ENCODE measurements at regions not wholly inside any gene's neighbourhood (a gene's known extent, or its start where the extent isn't known, plus 50 kb on each side); places are given as distances from the start of the nearest gene placed in this dataset.
"Not testable (repeated sequence)": the region's sequence is repeated elsewhere in the genome, so short reads cannot be mapped to it uniquely, and the experiment has no call there.

DNA sequence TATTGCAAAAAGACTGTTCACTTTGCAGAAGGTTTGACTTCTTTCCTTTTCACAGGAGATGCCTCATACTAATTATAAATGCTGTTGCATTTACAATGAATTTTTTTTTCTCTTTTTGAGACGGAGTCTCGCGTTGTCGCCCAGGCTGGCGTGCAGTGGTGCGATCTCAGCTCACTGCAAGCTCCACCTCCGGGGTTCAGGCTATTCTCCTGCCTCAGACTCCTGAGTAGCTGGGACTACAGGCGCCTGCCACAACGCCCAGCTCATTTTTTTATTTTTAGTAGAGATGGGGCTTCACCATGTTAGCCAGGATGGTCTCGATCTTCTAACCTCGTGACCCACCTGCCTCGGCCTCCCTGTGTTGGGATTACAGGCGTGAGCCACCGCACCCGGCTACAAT lies 290.5 kb upstream of the GATB start:
- not testable (repeated sequence) for DNase-seq

DNA sequence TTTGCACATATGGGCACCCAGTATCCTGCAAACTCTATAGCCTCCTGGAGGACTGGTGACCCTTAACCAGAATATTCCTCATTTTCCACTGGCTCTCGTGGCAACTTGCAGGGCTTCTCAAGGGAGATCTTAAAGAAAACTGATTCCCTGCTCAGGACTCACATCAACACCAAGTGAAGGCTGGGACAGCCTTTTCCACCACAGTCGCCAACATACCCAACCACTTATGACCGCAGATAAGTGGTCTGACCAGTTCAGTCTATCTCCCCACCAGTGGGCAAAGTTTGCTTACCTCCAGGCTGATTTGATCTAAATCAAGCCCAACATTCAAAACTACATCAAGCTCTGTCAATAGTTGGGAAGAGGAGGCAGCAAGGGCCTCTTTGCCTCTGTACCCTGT lies 289.3 kb upstream of the GATB start:
- no peak for DNase-seq

DNA sequence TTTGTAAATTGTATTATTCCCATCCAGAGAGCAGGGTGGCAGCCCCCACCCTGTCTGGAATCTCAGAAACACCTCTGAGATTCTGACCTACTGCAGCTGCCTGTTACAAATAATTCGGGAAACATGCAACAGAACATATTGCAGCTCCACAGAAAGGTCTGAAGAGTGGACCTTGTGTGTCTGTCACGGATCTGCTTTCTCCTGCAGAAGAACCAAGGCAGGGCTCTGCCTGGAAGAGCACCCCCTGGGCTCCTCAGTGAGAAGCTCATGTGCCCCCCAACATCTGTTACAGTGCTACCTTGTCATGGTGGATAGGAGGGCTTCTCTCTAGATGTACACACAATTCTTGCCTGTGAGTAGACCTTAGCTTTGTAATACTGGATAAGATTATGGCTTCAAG lies 286.6 kb upstream of the GATB start:
- DNase-seq: no peak

GRCh38 chr4:152045807-152046571 lies 285.2 kb upstream of the GATB start:
- peak; percentile 65 for DNase-seq

- DNase-seq: no peak
These were observed 284.6 kb upstream of the GATB start for GRCh38 chr4:152045449-152045806.

DNA sequence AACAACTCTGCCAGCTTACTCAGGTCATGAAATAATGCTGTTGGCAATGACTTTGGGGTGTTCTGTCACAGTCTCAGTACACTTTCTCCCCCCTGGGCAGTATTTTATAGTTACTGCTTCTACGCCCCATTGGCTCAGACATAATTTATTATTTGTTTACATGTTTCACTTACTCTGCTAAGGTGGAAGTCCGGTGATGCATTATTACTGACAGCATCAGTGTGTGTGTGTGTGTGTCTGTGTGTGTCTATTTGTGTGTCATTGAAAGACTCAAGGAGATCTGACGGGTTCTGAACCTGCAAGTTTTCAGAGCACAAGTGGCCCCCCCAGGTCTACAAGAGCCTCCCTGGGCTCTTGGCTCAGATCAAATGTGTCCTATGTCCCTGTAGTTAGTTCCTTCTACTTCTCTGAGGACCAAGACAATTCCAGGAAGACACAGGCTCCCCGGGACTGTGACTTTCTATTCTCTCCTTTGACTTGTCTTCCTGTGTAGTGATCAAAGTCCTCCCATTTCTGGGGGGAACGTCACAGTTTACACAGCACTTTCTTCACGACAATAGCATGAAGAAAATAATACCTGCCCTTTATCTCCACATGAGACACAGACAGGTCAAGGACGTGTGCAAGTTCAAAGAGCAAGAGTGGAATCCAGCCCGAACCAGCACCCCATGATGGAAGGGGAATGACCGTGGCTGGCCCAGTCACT lies 283.7 kb upstream of the GATB start:
- no peak for DNase-seq

DNA sequence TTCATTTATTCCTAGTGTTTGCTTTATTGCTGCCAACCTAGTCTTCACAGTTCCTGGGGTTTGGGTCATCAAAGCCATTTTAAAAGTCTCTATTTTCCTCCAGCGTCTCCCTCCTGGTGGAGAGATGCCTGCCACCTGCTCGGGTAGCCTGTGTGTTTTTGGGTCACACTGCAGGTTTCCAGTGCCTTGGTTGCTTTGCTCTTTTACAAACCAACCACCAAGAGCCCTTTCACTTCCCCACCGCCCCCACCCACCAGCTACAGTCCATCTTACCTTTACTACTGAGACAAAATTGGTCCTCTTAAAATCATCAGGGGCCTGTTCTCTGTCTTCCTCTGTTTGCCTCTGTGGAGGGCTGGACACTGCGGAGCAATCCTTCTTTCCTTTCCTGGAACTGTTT lies 280.5 kb upstream of the GATB start:
- DNase-seq: no peak

- DNase-seq: no peak
These were observed 278.9 kb upstream of the GATB start for GRCh38 chr4:152039691-152040090.

DNA sequence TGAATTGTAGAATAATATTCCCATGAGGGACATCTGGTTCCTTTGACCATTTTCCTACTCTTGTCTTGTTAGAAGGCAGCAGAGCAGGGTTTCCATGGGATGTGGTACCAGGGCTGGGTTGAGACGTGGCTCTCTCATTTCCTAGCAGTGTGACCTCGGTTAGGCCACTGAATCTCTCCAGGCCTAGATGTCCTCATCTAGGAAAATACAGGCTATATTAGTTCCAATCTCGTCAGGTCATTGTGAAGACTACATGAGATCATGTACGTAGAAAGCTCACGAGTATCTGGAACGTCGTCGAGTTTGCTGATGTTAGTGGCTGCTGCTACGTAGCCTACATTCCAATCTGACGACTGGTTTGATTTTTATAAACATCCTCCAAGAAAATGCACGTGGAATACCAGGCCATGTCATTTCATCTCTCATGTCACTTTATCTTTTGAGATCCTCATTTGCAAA lies 278.2 kb upstream of the GATB start:
- no peak for DNase-seq

- no peak for DNase-seq
These were observed 277.4 kb upstream of the GATB start for GRCh38 chr4:152038238-152038637.

GRCh38 chr4:152037435-152037834 lies 276.6 kb upstream of the GATB start:
- no peak for DNase-seq

DNA sequence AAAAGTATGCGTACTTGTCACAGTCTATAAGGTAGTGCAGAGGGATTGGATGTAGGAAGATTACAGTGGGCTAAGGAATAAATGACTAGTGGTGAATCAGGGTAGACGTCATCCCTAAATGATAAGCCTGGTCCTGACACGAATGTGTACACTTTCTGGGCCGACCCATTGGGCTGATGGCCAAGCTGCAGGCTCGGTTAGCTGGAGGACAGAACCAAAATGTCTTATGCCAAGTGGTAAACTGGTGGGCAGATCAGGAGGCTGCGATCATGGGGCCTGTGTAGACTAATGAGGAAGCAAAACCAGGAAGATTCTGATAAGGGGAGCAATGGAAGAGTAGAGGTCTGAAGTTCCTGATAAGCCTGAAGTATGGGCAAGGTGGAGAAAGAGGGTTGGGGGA lies 272.8 kb upstream of the GATB start:
- DNase-seq: no peak

- DNase-seq: no peak
These were observed 271.9 kb upstream of the GATB start for GRCh38 chr4:152032722-152033131.

GRCh38 chr4:152029631-152030030 lies 268.8 kb upstream of the GATB start:
- no peak for DNase-seq

- no peak for DNase-seq
These were observed 267.3 kb upstream of the GATB start for GRCh38 chr4:152028131-152028530.

GRCh38 chr4:152024881-152025280 lies 264.1 kb upstream of the GATB start:
- DNase-seq: no peak

- no peak for DNase-seq
These were observed 262.9 kb upstream of the GATB start for GRCh38 chr4:152023674-152024073.

DNA sequence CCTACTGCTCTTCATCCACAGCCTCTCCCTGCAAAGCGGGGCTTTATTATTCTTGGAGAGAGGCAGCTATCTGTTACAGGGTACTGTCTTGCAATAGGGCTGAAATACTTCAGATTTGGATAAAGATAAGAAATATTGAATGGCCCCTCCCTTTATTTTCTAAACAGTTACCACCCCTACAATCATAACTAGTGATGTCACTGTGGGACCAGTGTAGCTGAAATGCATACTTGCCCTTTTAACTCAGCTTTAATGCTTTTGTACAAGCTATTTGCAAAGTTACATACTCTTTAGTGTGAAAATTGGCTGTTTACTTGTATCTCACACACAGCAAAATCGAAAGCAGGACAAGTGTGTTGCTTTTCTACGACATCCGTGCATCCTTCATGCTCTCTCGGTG lies 261.7 kb upstream of the GATB start:
- DNase-seq: no peak

DNA sequence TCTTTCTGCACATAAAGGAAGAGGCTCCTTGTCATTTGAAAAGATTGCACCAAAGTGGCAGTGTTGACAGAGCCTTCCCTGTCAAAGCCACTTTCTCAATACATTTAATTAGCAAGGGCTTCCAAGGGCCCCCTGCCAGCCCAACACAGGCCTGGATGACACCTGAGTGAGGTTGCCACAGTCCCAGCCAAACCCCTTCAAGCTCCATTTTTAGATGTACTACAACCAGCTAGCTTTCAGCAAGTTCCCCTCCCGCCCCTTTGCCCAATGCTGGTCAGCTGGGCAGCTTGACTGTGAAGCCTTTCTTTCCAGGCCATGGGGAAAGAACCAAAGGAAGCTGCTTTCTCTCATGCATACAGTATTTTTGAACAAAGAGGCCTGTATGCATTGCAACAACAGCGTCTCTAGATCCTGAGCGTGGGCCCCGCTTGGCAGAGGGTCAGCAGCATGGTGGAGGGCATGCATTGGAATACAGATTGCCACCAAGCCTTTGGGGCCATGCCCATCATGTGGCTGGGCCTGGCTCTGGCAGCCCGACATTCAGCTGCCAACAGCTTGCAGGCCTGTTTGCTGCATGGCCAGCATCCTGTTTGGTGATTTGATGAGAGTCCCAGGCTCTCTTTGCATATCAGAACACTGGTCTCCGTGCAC lies 261.1 kb upstream of the GATB start:
- peak; percentile 25 for DNase-seq

DNA sequence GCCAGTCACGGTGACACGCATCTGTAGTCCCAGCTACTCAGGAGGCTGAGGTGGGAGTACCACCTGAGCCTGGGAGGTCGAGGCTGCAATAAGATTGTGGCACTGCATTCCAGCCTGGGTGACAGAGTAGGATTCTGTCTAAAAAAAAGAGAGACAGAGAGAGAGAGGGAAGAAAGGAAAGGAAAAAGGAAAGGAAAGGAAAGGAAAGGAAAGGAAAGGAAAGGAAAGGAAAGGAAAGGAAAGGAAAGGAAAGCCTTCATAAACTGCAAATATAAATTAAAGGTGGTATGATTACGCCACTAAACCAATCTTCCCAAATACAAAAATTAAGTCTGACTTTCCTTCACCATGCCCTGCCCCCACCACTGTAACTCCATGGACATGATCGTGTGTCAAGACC lies 259.3 kb upstream of the GATB start:
- no peak for DNase-seq

DNA sequence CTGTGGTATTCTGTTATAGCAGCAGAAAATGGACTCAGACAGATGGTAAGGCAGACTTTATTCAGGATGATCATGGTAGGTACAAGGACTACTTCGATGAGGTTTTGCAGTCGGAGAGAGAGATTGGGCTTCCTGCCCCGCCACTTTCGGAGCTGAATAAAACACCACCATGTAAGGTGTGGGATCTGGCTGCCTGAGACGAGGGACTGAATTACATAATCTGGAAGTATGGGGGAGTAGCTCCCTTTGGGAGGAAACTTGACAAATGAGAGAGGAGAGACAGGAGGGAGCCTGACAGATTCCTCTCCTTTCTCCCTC lies 255.5 kb upstream of the GATB start:
- DNase-seq: no peak

DNA sequence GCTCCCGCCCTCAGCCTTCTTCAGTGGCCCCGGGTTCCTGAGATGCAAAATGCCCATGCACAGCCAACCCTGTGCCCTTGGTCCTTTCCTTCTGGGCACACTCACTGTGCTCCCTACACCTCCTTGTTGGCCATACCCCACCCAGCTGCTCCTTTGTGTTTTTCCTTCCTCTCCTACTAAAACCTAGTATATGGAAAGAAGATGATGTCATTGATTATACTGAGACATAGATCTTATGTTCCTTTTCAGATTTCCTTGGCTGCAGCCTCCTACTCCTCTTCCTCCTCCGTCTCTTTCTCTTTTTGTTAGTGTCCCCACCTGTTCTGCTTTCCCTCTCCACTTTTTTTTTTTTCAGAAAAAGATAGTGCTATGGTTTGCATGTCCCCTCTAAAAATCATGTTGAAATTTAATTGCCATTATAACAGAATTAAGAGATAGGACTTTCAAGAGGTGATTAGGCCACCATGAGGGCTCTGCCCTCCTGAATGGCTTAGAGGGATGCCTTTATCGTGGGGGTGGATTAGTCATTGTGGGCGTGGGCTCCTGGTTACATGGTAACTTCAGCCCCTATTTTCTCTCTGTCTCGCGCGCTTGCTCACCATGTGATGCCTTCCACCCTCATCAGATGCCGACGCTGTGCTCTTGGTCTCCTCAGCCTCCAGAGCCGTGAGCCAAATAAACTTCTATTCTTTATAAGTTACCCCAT lies 254.9 kb upstream of the GATB start:
- DNase-seq: no peak

DNA sequence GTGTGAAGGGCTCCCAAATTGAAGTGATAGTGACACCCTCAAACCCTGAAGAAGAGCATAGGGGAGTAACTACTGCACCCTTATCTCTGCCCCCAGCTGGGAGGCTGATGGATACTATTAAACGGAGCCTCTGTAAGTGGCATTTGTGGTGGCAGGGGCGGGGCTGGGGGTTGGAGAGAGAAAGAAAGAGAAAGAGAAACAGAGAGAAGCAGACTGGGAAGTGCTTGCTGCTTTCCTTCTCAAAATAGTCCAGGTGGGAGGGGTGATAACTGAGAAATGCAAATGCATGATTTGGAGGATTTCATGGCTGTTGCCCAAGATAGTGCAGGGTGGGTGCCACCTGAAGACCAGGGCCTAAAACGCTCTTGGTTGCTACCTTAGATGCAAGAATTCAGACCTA lies 253.5 kb upstream of the GATB start:
- no peak for DNase-seq

GRCh38 chr4:152011469-152011868 lies 250.7 kb upstream of the GATB start:
- DNase-seq: no peak
